ENCODE measurements at regions not wholly inside any gene's neighbourhood (a gene's known extent, or its start where the extent isn't known, plus 50 kb on each side); places are given as distances from the start of the nearest gene placed in this dataset.

DNA sequence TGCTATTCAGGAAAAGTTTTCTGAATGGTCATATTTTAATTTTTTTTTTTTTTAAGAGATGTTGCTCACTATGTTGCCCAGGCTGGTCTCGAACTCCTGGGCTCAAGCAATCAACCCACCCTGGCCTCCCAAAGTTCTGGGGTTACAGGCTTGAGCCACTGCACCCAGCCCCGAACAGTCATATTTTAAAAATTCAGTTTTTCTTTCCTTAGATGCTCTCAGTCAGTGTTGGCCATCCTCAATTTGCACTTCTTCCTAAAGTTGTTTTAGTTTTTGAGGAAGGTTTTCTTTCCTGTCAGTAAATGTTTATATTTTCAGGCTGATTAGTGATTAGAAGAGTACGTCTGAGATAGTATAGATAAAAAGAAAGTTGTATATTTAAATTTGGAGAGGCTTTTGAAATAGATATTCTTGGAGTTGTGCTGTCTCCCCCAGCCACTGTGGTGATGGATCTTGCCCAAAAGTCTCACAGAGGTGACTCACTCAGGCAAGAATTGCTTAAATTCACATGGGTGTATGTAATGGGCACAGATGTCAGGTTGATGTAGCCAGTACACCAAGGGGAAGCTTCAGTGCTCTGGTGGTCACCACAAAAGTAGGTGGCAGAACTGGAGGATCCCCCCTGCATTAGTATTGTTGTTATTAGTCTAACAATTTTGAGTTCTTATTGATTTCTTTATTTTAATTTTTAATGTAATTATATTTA lies 72.2 kb upstream of the ELOVL6 start:
- no peak overlapping the region for H2BK120ac ChIP-seq (ENCODE audit: low read depth, low read length, poor library complexity, severe bottlenecking)
- no peak overlapping the region for H3K14ac ChIP-seq (ENCODE audit: insufficient read depth, low read length)
- H3K23me2 ChIP-seq (ENCODE audit: insufficient read length, low read depth, low read length, poor library complexity, severe bottlenecking) = no peaks in the 10 kb centered on the region
- no peak overlapping the region for H2BK15ac ChIP-seq (ENCODE audit: low read depth, low read length)
- no peak overlapping the region for H2AFZ ChIP-seq (ENCODE audit: low read length)
- TF ChIP-seq CTCF (conservative IDR thresholded peaks at IDR 0.05) = no peak
- no peak overlapping the region for H3K56ac ChIP-seq (ENCODE audit: insufficient read length, low read depth, low read length)
- no peak overlapping the region for H2BK12ac ChIP-seq (ENCODE audit: insufficient read length, low read depth, low read length)
- no peak overlapping the region for H4K91ac ChIP-seq (ENCODE audit: insufficient read length, low read depth, low read length)
- H3K27me3 Mint-ChIP-seq (ENCODE audit: low read depth) = no peaks in the 10 kb centered on the region
- H3T11ph ChIP-seq (ENCODE audit: low read length) = no peak overlapping the region
- H3K79me1 ChIP-seq (ENCODE audit: insufficient read depth, low read depth, low read length, poor library complexity, severe bottlenecking) = no peaks in the 10 kb centered on the region
- H3K36me3 Mint-ChIP-seq (ENCODE audit: insufficient read depth in 1 of 3, low read depth in 3 of 3) = no peaks in the 10 kb centered on the region
- DNase-seq = no peak
- H3K27me3 ChIP-seq (ENCODE audit: insufficient read depth, low read length) = no peaks in the 10 kb centered on the region
- H2BK20ac ChIP-seq (ENCODE audit: low read depth, low read length, poor library complexity, severe bottlenecking) = no peak overlapping the region
- H3K79me2 ChIP-seq (ENCODE audit: insufficient read depth, low read length) = no peaks in the 10 kb centered on the region
- H3K4me1 Mint-ChIP-seq = peaks cover 4 to 8% of the 10 kb centered on the region in 2 experiments; a peak in 2 of 4 replicates
- H3K9ac ChIP-seq (ENCODE audit: extremely low read depth, insufficient read length, low read length) = no peak overlapping the region
- H3K18ac ChIP-seq (ENCODE audit: insufficient read length, low read depth, low read length) = no peak overlapping the region
- WGBS (ENCODE audit: extremely low coverage, insufficient read length, low lambda C conversion rate) = 100% methylated on average over 1 of the region's 3 CpGs
- no peak overlapping the region for H4K8ac ChIP-seq (replicated peaks; ENCODE audit: insufficient read length, low read depth, low read length)
- H4K20me1 ChIP-seq (ENCODE audit: control insufficient read depth, insufficient read depth, insufficient read length) = no peaks in the 10 kb centered on the region
- H3K4me2 ChIP-seq (ENCODE audit: insufficient read depth, insufficient read length, low read length) = no peak overlapping the region
- H3K27ac ChIP-seq (ENCODE audit: insufficient read length, low read depth, low read length) = no peak overlapping the region
- H2AK5ac ChIP-seq (ENCODE audit: insufficient read length, low read length) = no peak overlapping the region
- no peaks in the 10 kb centered on the region for H3K4me1 ChIP-seq (ENCODE audit: insufficient read depth, low read length)
- no peak overlapping the region for H3K4me3 Mint-ChIP-seq
- no peak overlapping the region for H3K23ac ChIP-seq (ENCODE audit: insufficient read length, low read depth, low read length)
- H3K9me3 Mint-ChIP-seq = no peaks in the 10 kb centered on the region
- H3K27ac Mint-ChIP-seq = no peak overlapping the region; a peak in 1 of 7 replicates
- H2BK5ac ChIP-seq (ENCODE audit: insufficient read length, low read length) = no peak overlapping the region
- no peak overlapping the region for H4K5ac ChIP-seq (ENCODE audit: insufficient read length, low read depth, low read length)
- no peak overlapping the region for H3K4ac ChIP-seq (ENCODE audit: low read depth, low read length)
- H3K9me3 ChIP-seq (ENCODE audit: control insufficient read depth, low read depth, low read length) = no peaks in the 10 kb centered on the region

Measured in H9 (cell line).